ENCODE measurements at regions not wholly inside any gene's neighbourhood (a gene's known extent, or its start where the extent isn't known, plus 50 kb on each side); places are given as distances from the start of the nearest gene placed in this dataset.

DNA sequence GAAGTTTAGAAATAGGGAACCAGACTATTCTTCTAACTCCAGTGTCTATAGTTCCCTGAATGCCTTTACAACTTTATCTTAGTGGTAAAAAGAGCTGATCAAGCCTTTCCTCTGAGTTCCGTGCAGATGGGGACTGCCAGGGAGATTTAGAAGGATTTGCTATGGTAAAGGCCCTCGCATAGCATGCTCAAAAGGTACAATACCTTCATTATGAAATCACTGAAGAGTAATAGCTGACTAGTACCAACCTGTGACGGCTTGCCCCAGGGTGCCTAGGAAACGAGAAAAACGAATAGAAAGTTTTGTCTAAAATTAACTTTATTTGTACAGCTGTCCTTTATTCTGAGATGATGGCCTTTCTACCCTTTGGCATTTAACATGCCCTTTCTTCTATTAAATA is 150.1 kb upstream of the ARHGAP42 start:
- no peak for DNase-seq

DNA sequence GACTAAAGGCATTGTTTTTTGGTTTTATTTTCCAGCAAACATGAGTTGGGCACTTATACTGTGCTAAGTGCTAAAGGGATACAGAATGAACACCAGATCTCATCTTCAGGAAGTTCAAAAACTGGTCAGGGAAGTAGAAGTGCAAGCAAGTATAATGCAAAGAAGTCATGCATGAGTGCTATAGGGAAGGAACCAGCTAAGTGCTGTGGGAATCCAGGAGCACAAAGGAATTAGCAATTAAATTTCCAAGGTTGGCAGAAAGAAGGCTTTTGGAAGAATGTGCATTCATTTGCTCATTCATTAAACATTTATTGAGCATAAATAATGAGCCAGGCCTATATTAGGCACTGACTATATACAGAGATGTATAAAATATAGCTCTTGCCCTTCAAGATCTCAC is 143.7 kb upstream of the ARHGAP42 start:
- DNase-seq = no peak

- DNase-seq = no peak
Measured at GRCh38 chr11:100545556-100545955, 141.5 kb upstream of the ARHGAP42 start.

DNA sequence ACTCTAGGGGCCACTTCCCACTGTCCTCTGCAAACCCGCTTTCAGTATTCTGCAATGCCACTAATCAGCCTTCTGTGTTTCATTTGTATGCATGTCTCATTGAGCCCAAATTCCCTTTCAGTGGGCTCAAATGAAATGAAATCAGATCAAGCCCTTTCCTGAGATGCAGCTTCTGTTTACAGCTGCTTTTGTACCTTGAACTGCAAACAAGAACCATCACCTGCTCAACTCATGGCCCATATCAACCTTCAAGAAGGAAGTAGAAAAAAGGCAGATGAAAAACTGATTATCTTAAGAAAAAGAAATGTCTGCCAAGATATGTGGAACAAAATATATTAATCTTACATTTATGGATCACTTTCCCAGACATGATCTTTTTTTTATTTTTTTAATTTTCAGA is 141.1 kb upstream of the ARHGAP42 start:
- DNase-seq = no peak

DNA sequence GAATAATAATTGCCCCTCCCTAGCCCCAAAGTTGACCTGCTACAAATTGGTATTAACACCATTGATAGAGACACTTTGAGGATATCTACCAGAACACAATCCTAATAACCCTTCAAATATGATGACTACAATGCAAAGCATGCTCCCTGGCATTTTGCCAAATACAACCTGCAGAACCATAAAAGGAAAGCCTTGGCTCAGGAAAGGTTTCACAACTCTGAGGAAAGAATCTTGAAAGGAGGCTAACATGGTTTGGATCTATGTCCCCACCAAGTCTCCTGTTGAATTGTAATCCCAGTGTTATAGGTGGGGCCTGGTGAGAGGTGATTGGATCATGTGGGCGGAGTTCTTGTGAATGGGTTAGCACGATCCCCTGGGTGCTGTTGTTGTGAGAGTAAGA is 140.4 kb upstream of the ARHGAP42 start:
- DNase-seq = no peak

GRCh38 chr11:100550298-100550697 is 136.8 kb upstream of the ARHGAP42 start:
- DNase-seq = no peak

DNA sequence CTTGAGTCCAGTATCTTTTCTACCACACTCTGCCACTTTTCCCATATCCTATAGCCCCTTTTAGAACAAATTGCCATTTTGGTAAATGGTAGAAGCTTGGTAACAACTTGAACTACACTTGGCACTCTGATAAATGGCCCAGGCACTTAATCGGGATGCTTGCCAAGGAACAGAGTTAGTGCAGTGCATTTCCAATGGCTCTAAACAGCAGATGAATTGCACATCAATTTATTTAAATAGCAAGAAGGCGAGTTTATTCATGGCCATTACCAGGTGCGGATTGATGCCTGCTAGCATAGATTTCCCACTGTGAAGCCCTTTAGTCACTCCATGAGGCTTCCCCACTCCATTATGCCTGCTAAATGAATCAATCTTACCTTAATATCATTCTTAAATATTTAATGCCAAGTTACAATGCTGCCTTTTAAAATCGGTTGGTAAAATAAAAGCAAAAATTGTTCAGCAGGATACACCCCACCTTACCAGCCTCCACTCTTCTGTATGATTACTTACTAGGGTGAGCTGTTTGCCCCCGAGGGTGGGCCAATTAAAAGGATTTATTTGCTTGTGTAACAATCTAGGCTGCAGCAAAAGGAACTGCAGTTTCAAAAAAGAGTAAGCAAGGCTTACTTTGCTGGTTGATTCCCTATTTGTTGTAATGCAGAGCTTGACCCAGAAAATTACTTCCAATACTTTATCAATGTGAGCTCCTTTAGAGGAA is 136.0 kb upstream of the ARHGAP42 start:
- DNase-seq = no peak

DNA sequence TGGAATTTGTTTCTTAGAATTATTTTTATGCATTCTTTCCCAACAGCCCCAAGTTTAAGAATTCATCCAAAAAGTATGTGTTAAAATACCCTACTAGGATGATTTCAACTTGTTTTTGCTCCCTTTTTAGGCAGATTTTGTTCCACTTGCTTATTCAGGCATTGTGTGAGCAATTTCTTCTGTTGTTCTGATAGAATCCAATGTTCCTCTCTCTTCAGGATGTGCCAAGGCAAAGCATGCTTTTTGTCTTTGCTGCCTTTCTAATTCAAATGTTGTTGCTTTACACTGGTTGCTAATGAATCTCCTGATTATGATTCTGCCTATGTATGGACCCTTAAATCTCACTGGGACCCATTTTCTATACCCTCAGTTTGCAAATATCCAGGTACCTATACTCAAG is 131.2 kb upstream of the ARHGAP42 start:
- no peak for DNase-seq

DNA sequence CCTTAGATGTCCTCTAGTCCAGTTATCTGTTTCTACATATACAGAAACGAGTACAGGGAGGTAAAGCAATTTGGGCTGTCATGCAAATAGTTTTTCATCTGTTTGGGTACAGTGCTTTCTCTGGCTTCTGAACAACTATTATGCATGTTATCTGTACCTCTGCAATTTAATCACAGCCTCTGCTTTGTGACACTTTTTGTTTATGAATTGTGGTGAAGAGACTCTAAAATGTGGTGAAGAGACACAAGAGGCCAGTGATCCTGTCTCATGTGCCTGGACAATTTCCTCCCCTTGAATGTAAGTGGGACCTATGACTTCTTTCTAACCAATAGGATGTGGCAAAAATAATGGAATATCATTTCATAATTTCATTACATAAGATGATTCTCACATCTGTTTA is 130.3 kb upstream of the ARHGAP42 start:
- no peak for DNase-seq

- no peak for DNase-seq
Measured at GRCh38 chr11:100557830-100558611, 129.1 kb upstream of the ARHGAP42 start.

DNA sequence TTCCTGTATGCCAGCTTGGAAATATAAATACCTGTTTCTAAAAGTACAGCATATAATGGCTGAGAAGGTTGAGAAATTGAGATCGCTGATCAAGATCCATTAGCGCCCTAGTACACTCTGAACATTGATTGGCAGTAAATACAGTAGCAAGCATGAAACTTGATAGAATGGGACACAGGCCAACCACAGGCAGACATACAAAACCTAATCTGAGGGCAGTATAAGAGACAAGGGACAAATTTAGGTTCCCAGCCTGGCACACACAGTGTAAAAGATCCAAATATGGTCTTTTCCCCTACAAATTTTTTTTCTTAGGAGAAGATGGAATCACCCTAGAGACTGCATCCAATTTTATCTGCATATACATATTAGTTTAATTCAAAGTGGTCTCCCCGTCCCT is 126.5 kb upstream of the ARHGAP42 start:
- DNase-seq = no peak

DNA sequence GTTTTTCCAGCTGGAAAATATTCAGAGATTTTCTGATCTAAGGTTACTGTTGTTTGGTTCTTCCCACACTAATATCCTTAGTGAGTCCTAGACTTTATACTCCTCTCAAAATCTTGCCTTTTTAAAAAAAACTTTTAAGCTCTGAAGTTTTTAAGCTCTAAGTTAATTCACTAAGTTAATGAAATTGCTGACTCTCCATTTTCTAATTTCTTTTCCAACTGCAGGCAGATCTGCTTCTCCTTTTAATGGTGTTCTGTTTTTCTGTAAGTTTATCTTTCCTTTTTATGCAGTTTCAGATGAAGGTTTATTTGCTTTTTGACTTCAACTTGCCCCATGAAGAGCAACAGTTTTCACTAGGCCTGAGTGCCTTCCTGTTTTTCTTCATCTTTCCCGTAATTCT is 125.8 kb upstream of the ARHGAP42 start:
- DNase-seq = no peak

DNA sequence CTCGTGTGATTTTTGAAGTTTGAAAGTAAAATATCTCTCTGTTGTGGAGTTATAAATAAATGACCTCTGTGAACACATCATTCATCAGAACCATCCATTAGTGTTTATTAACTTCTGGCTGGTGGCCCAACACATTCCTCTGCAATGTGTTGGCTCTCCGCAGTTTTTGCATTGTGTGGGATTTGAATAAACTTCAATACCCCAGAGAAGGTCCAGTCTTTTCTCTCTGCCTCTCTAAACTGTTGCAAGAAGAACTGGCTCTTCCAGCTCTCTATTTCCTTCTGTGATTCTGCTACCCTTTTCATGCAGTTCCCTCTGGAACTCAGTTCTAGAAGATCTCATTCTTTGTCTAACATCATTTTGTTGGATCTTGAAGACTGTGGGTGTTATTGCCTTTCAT is 125.0 kb upstream of the ARHGAP42 start:
- no peak for DNase-seq

DNA sequence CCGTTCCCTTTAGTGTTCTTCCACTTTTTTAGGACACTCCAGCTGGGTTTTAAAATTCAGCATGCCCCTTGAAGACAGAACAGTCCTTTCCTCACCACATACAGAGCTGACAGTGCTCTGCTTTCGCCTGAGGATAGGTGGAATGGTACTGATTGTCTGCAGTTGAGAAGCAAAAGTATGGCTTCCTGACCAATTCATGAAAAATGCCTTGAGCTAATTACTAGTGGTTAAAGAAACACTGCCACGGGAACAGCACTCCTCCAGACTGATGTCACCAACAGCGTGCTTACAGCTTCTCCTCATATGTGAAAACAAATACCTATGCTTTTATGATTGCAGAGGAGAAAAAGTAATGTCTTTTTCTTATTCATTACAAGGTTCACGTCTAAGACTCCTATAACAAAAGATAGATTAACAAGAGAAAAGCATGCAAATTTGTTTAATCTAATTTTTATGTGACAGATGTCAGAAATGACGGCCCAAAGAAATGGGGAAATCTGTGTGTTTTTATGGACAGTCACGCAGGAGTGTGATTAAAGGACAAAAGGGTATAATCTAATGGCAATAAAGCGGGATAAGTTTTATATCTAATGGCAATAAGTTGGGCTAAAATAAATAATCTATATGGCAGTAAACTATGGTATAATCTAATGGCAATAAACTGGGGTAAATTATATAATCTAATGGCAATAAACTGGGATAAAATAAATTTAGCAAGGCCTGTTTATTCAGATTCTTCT is 123.4 kb upstream of the ARHGAP42 start:
- no peak for DNase-seq

GRCh38 chr11:100573911-100574513 is 113.1 kb upstream of the ARHGAP42 start:
- DNase-seq = no peak

DNA sequence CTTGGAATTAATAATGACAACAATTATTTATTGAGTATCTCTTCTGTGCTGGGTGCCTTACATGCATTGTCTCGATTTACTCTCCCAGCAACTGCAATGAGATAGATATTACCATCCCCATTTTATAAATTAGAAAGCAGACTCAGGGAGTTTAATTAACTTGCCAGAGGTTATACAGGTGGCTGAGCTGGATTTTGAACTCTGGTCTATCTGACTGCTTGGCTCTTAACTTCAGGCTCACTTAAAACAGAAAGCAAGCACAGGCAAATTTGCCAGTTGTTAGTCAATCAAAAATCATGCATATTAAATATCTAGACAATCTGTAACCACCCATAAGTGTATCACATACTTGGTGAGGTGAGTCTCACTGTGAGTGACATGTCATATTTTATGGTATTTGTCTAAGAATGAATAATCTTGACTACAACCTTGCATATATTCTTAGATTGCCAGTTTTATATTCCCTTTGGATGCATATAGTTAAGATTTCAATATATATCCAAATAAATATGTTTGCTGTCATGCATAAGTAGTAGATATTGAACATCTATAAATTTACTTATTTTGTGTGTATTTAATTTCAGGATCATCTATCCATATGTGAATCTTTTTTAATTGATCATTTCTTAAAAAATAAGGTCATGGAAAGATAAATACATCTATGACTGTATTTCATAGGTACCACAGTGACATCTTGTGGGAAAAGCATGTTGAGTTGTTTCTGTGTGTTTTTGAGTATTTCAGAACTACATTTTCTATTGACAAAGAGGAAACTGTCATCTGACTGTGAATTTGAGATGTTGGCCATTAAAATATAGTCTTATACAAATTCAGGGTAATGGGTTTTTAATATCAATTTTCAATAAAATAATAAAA is 112.0 kb upstream of the ARHGAP42 start:
- no peak for DNase-seq

- DNase-seq = peak; percentile 35 to 69 (median 50)
Measured at GRCh38 chr11:100575860-100576717, 111.0 kb upstream of the ARHGAP42 start.

DNA sequence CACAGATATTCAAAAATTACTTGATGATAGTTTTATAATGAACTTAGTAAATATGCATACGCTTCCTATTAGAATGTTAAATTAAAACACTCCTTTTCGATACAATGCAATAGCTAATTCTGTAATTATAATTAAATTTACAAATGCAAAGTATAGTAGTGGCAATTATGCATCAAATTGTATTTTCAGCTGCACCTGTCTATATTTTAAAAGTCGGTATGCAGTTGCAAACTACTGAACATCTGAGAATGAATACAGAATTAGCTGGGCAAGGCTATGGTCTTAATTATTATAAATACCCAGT is 110.4 kb upstream of the ARHGAP42 start:
- no peak for DNase-seq

DNA sequence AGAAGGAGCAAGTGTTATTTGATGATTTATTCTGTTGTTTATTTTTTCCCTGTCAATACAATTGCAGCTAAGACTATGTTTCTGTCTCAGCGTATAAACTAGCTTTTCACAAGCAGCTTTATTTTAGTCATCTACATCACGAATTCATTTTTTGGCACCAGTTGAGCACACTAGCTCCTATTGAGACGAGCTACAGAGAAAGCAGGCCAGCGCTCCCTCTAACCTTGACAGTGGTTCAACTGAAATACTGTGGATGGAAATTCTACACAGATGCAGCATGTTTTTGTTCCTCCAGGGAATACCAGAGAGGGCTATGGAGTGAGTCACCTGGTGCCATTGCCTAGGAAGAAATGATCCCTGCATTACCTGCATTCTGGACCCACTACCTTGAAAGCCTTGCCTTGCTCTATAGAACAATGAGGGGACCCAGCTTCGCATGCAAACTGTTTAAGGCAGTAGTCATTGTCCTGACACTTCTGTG is 108.2 kb upstream of the ARHGAP42 start:
- no peak for DNase-seq

GRCh38 chr11:100581318-100581717 is 105.8 kb upstream of the ARHGAP42 start:
- peak in 2 of 4 experiments; percentile 1 to 5 for DNase-seq
